NK-92 treated with Interleukin-12 subunit alpha and Interleukin-12 subunit beta, amount 100 ng/mL, for 24 hours (cell line): ENCODE measurements at regions not wholly inside any gene's neighbourhood (a gene's known extent, or its start where the extent isn't known, plus 50 kb on each side); places are given as distances from the start of the nearest gene placed in this dataset.
"Not testable (repeated sequence)": the region's sequence is repeated elsewhere in the genome, so short reads cannot be mapped to it uniquely, and the experiment has no call there.

Experiments used
- DNase-seq: peaks from one replicate; lab custom pipeline; 2025; lab: John Stamatoyannopoulos, UW

DNA sequence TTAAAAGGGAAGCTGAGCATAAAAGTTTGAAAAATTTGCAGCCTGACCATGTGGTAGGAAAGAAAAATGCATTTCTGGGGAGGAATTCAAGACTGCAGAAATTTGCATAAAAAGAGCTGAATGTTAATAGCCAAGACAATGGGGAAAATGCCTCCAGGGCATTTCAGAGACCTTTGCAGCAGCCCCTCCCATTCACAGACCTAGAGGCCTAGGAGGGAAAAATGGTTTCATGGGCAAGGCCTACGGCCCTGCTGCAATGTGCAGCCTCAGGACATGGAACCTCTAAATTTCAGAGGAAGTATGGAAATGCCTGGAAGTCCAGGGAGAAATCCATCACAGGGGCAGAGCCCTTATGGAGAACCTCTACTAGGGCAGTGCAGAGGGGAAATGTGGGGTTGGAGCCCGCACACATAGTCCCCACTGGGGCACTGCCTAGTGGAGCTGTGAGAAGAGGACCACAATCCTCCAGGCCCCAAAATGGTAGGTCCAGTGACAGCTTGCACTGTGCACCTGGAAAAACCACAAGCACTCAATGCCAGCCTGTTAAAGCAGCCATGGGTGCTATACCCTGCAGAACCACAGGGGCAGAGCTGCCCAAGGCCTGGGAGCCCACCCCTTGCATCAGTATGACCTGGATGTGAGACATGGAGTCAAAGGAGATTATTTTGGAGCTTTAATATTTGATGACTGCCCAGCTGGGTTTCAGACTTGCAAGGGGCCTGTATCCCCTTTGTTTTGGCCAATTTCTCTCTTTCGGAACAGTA lies 243.8 kb downstream of the DNAJB9 start:
- DNase-seq, result no peak

DNA sequence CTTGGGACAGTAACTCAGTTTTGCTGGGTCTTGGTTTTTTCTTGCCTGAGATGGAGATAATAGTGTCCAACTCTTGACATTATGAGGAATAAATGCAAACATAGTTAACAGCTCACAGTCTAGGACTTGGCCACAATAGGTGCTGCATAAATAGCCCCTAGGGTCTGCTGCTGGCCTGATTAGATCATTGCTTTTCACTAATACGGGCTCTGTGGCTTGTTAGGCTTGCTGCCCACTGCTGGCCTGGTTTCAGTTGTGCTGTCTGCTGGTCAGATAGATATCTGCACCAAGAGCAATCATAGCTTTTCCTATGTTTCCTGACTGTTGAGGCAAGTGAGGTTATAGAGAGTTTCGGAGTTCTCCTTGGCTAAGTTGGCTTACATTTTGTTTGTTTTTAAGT lies 246.1 kb downstream of the DNAJB9 start:
- DNase-seq, result no peak

DNA sequence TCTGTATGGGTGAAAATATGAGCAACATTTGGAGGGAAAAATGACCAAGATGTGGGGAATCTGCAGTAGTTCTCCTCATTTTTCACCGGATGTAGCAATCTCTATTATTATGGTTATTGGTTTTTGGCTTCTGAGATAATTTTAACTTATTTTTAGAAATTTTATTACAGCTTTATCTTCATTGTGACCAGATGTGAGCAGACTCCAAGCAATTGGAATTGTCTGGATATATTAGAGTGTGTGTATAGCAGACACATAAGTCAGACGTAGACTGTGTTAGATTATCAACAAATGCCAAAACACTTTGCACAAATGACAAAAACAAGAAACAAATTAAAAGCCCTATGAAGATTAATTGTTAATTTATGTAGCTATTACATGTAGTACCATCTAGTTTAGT lies 249.1 kb downstream of the DNAJB9 start:
- DNase-seq, result no peak

DNA sequence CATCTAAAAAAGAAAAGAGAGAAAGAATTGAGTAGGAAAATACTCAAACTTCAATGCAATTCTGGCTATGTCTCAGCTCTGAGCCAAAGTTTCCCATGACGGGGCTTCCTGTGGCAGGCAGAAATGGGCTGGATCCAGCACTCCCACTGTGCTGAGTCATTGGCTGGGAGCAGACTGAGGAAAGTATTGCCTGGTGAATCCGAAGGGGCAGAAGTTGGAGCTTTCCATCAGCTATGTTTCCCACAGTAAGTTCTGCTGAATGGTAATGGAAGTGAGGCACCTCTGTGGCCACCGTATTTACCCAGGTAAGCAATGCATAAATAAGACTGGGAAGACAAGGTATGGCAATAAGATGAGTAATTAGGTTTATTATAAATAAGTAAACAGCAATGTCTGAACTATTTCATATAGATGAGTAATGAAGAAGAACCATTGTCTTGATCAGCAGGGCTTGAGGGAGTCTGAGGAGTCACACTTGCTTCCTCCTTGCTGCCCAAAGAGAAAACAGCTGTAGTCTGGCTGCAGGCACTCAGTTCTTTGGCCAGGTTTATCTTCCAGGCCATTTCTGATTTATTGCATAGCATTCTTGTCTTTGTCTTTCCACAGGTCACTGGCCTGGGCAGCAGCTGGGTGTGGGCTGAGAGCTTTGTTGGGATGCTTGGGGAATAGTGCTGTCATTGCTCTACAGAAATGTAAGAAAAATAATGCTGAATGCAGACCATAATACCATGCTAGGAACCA lies 255.3 kb downstream of the DNAJB9 start:
- no peak for DNase-seq

DNA sequence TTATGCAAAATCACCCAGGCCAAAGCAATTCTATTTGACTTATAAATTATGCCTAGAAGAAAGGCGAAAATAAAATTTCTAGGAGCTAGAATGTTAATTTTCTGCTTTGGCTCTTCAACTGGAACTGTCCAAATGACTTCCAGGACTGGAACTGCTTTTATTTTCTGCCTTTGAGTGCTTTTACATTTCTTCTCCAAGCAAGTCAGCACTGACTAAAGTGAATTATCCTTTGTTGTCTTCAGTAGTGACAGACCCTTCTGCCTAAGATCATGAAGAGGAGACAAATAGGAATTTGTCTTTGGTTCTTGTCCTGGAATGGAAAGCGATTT lies 255.9 kb downstream of the DNAJB9 start:
- DNase-seq, result no peak

DNA sequence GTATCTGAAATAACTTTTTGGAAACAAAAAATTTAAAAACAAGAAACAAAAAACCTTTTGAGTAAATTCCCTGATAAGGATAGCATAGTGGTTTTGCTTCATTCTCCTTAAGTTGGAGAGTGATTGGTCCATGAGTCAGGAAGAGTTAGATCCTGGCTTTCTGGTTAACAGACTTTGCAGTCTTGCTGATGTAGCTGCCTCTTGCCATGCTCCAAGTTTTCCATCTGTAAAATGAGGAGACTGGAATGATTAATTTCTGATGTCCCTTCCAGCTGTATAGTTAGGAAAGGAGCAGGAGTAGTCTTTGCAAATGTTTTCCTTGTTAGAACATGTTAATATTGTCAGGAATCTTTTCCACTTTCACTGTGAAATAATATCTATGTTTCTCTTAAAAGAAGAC lies 266.6 kb downstream of the DNAJB9 start:
- no peak for DNase-seq

DNA sequence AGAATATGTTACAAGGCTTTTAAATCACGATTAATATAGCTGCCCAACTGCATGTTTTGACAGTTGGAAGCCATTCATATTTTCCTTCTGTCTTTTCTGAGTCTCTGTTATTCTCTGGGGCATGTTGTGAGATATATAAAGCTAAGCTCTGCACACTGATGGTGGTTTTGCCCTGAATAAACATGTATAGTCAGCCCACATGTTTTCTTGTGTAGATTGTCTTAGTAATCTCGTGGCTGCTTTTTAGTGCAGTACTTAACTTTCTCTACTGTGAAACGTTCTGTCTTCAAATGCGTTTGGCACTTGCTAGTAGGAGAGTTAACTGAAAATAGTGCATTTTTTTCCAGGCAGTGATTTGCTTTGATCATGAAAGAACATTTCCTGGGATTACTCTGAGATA lies 268.5 kb downstream of the DNAJB9 start:
- DNase-seq, result no peak

DNA sequence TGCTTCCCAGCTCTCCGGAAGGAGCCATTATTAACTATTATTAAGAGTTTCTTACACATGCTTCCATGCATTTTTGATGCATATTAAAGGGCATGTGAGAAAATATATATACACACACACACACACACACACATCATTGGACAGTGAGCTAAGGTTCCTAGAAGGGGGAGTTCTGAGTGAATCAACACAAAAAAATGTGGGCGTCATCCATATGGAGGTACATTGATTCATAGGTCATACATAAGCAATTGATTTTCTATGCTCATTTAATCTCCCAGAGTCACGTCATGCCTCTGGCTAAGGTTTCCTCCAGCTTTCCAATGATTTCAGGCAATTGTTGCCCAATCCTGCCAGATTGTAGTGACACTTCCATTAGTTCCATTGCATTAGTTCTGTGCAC lies 269.4 kb downstream of the DNAJB9 start:
- no peak for DNase-seq

DNA sequence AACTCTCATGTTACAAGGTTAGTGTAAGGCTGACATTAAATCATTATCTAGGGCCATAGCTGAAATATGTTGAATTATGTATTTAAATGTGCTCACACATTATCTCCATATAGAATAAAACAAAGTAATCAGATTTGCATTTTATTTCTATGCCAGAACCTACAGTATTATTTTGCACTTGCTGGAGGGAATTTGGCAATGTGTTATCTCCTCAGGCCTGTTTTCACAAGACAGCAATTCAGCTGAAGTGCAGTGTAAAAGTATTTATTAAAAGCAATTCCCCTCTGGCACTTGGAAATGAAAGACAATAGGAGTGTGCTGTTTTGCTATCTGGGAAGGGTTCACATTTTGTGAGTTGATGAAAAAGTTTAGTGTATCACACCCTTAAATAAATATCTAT lies 276.3 kb downstream of the DNAJB9 start:
- no peak for DNase-seq

DNA sequence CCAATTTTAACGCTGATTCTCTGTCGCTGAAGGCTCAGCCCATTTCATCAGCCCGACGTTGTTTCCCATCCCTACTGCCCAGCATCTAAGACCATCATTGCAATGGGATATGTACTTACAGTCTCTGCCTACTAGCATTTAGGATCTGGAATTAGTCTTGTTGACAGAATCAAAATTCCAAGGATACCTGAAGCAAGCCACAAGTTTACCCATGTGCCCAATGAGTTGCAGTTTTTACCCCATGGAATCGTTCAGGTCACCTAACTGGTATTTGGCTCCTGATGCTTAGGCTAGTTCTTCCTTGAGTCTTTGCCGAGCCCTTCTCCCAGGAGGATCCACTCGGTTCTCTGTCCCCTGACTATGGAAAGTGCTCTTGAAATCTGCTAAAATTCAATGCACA lies 276.8 kb downstream of the DNAJB9 start:
- DNase-seq, result no peak

DNA sequence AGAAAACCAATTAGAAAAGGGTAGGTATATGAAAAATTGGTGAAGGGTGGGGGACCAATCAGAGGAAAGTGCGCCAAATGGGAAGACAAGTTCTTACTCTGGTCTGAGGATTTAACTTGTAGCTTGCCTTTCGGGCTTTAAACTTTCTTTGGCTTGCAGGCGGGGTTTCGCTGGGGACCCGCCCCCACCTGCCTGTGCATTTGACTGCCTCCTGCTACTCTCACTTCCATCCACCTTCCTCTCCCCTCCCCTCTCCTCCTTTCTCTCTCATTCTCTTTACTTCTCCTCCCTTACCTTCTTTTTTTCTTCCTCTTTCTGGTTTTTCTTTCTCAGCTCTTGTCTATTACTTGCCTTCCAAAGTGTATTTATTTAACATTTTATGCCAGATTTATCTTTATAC lies 278.8 kb downstream of the DNAJB9 start:
- DNase-seq, result no peak

DNA sequence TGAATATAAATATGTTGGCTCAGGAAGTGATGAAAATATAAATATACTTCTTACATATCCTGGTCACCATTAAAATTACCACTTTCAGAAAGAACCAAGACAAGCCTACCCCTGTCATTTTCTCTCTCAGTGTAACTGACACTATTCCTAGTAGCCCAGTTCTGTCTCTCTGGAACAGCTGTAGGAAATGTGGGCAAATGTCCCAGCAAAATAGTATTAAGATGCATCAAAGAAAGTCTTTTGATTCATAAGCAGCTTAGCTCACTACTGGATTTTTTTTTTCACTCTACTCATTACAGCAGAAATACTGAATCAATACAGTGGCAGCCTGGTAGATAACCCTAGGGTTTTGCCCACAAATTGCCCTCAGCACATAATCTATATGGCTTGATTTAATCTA lies 290.9 kb downstream of the DNAJB9 start:
- no peak for DNase-seq

DNA sequence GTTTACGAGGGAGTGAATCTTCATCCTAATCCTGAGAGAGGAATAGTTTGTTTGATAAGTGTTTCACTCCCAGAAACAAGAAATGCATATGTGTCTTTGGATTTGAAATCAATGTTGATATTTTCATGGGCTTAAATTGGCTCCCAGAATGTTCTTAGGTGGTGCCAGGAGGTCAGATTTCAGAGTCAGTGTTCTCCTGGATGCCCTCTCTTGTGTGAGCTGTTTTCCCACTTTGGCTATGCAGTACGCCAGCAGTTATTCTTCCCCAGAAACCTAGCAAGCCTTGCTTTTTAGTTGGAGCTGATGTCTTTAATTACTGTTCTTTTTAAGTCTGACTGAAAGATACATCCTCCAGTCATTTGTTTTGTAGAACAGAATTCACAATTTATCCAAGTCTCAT lies 291.4 kb downstream of the DNAJB9 start:
- no peak for DNase-seq

DNA sequence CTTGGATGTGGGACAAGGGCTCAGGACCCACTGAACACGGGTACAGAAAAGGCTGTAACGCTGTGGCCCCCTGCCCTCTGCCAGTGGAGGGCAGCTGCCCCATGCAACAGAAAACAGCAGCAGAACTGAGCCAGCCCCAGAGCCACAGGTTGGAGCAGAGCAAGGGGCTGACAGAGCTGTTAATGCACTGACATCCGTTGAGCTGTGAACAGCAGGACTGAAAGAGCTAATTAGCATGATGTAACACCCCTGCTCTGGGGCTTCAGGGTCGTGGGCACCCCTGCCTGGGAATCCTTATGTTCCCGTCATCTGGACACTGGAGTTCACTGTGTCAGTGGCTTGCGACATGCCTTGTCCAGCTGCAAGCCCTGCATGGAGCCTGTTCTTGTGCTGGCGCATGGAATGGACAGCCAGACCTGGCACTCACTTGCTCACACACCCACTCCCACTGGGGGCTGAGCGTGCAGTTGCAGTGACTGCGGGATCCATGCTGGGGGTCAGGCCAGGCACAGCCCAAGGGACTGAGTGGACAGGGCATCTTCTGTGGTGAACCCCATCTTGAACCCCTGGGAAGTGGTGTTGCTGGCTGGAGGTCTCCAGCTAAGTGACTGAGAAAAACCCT lies 293.7 kb downstream of the DNAJB9 start:
- DNase-seq, result no peak

DNA sequence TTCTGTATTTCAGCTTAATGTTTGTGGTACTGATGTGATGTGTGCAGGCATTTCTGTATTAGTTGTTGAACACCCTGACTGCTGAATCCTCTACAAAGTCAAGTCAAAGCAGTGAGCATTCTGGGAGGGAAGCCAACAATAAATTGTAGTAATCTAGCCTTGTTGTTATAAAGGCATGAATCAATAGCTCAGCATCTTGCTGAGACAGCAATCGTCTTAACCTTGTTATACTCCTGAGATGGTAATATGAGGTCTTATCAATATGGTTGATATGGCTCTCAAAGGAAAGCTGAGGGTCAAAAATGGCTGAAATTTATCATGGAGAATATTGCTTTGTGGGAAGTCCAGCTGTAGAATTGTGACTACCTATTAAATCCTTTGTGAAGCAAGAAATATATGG lies 299.4 kb downstream of the DNAJB9 start:
- DNase-seq, result no peak

DNA sequence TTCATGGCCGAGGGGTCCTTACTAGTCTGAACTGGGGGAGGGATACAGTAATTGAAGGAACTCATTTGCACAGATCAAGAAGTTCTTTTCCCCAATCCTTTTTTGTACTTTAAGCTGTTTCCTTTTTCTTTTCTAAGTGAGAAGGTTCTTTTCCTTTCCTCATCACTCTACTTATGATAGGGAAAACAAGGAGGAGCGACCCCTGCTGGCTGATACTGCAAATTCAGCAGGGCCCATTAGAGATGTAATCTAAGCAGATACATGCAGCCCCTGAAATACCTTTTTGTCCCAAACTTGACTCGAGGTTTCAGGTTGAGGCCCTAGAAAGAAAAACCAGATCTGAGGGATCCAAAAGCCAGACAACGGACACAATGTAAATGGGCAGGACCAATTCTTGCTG lies 305.5 kb downstream of the DNAJB9 start:
- DNase-seq, result no peak

DNA sequence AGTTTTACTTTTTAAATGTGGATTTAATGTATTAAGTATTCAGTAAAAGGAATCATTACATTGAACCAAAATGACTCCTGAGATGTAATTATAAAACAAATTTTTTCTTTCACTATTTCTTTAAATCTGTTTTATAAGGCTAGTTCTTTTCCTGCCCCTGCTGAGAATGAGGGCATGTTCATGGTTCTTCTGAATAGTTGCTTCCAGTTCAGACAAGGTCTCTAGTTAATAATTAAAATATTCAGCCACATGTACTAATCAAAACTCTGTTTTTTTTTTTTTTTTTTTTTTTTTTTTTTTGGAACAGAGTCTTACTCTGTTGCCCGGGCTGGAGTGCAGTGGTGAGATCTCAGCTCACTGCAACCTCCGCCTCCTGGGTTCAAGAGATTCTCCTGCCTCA lies 321.2 kb downstream of the DNAJB9 start:
- no peak for DNase-seq

DNA sequence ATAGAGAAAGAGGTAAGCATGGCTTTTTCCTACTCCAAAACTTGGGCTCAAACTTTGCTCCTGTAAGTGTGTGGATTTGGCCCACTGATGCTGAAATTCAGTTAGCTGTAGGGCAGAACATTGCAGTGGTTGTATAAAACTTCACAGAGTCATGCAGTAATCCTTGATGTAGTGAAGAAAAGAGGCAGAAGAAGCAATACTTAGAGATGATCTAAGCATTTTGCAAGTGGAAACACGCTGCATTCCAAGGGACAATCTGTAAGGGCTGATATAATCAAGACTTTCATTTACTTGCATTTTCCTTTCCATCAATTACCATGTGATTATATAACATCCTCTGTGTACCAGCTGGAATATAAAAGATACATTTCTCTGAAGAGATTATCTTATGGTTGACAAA lies 338.8 kb downstream of the DNAJB9 start:
- no peak for DNase-seq

DNA sequence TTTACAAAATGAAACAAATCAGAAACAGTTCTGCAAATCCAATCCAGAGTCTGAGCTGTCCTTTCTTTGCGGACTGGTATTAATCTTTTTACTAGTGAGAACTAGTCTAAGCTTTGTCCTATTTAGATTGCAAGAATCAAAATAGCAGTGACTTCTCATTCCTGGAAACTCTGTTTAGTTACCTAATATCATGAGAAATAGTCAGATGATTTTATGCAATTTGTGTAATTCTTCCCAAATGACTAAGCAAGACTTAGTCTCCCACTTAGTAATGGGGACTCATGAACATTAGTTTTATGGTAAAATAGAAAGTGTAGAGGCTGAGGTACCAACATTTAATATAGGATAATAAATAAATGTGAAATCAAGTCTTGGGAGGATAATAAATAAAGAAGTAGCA lies 341.3 kb downstream of the DNAJB9 start:
- no peak for DNase-seq

DNA sequence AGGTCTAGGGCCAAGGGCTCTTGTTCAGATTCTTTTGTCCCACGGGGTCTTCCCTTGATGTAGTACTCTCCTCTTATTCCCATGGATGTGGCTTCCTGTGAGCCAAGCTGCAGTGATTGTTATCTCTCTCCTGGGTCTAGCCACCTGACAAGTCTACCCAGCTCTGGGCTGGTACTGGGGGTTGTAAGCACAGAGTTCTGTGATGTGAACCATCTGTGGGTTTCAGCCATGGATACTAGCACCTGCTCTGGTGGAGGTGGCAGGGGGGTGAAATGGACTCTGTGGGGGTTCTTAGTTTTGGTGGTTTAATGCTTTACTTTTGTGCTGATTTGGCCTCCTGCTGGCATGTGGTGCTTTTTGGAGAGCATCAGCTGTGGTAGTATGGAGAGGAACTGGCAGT lies 350.8 kb downstream of the DNAJB9 start:
- DNase-seq, result no peak

DNA sequence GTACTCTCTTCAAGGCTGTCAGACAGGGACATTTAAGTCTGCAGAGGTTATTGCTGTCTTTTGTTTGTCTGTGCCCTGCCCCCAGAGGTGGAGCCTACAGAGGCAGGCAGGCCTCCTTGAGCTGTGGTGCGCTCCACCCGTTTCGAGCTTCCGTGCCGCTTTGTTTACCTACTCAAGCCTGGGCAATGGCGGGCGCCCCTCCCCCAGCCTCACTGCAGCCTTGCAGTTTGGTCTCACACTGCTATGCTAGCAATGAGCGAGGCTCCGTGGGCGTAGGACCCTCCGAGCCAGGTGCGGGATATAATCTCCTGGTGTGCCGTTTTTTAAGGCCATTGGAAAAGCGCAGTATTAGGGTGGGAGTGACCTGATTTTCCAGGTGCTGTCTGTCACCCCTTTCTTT lies 373.4 kb downstream of the DNAJB9 start:
- DNase-seq, result not testable (repeated sequence)

DNA sequence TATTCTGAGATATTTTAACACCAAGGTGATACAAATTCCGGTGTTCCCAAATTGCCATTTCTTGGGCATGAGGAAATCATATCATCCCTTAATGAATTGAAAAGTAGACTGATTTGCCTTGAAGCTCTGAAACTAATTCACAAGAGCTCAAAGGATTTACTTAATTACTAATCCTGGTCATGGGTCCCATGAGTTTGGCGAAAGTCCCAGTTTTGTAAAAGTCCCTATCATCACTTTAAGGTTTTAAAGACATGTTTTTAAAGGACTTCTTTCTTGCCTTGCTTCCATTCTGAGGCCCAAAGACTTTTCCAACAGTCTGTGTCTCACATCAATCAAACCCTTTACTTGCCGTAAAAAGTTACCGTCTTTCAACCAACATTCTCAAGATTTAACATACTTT lies 377.9 kb downstream of the DNAJB9 start:
- DNase-seq, result no peak

DNA sequence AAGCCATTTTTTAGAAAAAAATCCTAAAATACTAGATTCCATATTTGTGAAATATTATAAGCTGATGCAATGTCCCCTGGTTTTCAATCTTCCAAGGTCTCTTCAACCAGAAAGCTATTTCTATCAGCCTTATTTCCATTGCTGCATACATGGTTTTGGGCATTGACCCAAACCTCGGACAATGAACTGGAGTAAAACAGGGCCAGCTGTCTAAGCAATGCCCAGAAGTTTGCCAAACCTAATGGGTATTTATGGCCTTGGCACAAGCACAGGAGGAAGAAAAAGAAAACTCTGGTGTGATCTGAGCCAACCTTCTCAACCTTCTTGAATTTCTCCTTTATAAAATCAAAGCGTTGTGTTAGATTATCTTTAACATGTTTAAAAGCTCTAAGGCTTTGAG lies 402.3 kb downstream of the DNAJB9 start:
- DNase-seq, result no peak

DNA sequence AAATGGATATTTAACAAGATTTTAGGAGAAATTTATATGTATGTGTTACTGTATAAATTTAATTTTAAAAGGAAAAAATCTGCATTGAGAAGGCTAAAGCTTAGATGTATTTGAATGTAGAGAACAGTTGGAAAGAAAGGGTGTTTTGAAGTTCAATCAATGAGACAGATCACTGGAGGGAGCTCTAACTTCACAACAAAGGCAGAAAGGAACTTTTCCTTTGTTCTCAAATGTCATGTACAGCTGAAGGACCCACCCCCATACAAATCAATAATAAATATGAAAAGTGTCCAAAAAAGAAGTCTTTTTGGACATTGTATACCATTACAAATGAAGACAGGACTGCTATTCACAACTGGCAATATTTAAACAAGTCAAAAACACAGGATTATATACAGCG lies 403.4 kb downstream of the DNAJB9 start:
- DNase-seq, result no peak
